ENCODE measurements at regions not wholly inside any gene's neighbourhood (a gene's known extent, or its start where the extent isn't known, plus 50 kb on each side); places are given as distances from the start of the nearest gene placed in this dataset.

- SMC1A ChIA-PET (ENCODE audit: uncharacterized antibody, unreplicated experiment) = no interaction called here
- RAD21 ChIA-PET (ENCODE audit: unreplicated experiment) = no interaction called here
- POLR2A ChIA-PET = no interaction called here
- H3K9ac ChIP-seq (ENCODE audit: control insufficient read depth, insufficient read depth, low read length) = no peak overlapping the region
- H3K4me1 ChIP-seq (ENCODE audit: control insufficient read depth, insufficient read depth, low read length) = no peaks in the 10 kb centered on the region
- no peaks in the 10 kb centered on the region for H3K36me3 ChIP-seq (ENCODE audit: control insufficient read depth in 2 of 2, insufficient read depth in 2 of 2, low read length in 1 of 2)
- intact Hi-C loops (cut with micrococcal nuclease; ENCODE audit: unreplicated experiment) (no loop called here), in situ Hi-C loops (cut with MboI) (no loop called here)
- no peaks in the 10 kb centered on the region for H3K27me3 ChIP-seq (replicated peaks in 1 of 2; ENCODE audit: control insufficient read depth in 2 of 2, insufficient read depth in 2 of 2, low read length in 1 of 2)
- no peak overlapping the region for H3K4me3 ChIP-seq
- no peak overlapping the region for H3K4me2 ChIP-seq (ENCODE audit: control insufficient read depth, insufficient read depth)
- CTCF ChIA-PET = no interaction called here
- H3K79me2 ChIP-seq (ENCODE audit: control insufficient read depth, insufficient read depth, low read length) = no peaks in the 10 kb centered on the region
- no TSS peak for BruUV-seq (replicated peaks)
- H4K20me1 ChIP-seq (ENCODE audit: control insufficient read depth, insufficient read depth) = no peaks in the 10 kb centered on the region
- no peak overlapping the region for H3K27ac ChIP-seq (ENCODE audit: control insufficient read depth, insufficient read depth)
- H3K9me3 ChIP-seq (replicated peaks; ENCODE audit: control insufficient read depth, insufficient read depth, low read length) = no peaks in the 10 kb centered on the region
- FAIRE-seq (no peak), ATAC-seq (no peak), DNase-seq (ENCODE audit: low read depth, low spot score) (no peak)
- H2AFZ ChIP-seq (ENCODE audit: control insufficient read depth, low read depth, low read length) = no peak overlapping the region
- WGBS (ENCODE audit: insufficient coverage, insufficient replicate concordance, low lambda C conversion rate, missing lambda C conversion rate) = 3% methylated on average over 6 of the region's 6 CpGs
- TF ChIP-seq CBFB (IDR thresholded peaks at IDR 0.05; ENCODE audit: low read depth) (no peak), MYB (IDR thresholded peaks at IDR 0.05; ENCODE audit: borderline replicate concordance, low read depth, low read length) (no peak), NFIC (IDR thresholded peaks at IDR 0.05; ENCODE audit: low read depth, low read length) (no peak), MEF2B (IDR thresholded peaks at IDR 0.05; ENCODE audit: partially characterized antibody, poor library complexity, severe bottlenecking) (no peak), HDAC6 (IDR thresholded peaks at IDR 0.05; ENCODE audit: unreplicated experiment) (no peak), E4F1 (IDR thresholded peaks at IDR 0.05; ENCODE audit: borderline replicate concordance, partially characterized antibody) (no peak), ZBTB33 (IDR thresholded peaks at IDR 0.05) (no peak), RCOR1 (conservative IDR thresholded peaks at IDR 0.05; ENCODE audit: low read depth, low read length) (no peak), TCF7 (IDR thresholded peaks at IDR 0.05; ENCODE audit: borderline replicate concordance) (no peak), RFX5 (IDR thresholded peaks at IDR 0.05; ENCODE audit: low read depth, low read length) (no peak), ZBED1 (IDR thresholded peaks at IDR 0.05; ENCODE audit: borderline replicate concordance) (no peak), GATAD2B (conservative IDR thresholded peaks at IDR 0.05; ENCODE audit: low read depth) (no peak), ZNF687 (IDR thresholded peaks at IDR 0.05) (no peak), SP1 (IDR thresholded peaks at IDR 0.05; ENCODE audit: low read depth, low read length) (no peak), E2F8 (IDR thresholded peaks at IDR 0.05; ENCODE audit: low read depth, partially characterized antibody) (no peak)
These were observed 100.1 kb upstream of the FSHR start for GRCh38 chr2:49254401-49254800.
